CD4-positive, alpha-beta T cell (primary cell): ENCODE measurements at regions not wholly inside any gene's neighbourhood (a gene's known extent, or its start where the extent isn't known, plus 50 kb on each side); places are given as distances from the start of the nearest gene placed in this dataset.
A peak's percentile ranks its signal among the peaks of the same experiment; 100 is the strongest.

ENCODE experiments used
- ATAC-seq: fragments of 200-7000 bp; cut with Tn5 transposase; one replicate; pipeline ENCODE4 v1.10.0; 2022; ENCODE audit warnings: mild to moderate bottlenecking; ENCODE audit not compliant: poor library complexity
- CTCF ChIA-PET: fragments of 350-600 bp; sonication (Branson Sonifier 250); formaldehyde crosslinking; loops from one replicate; lab custom pipeline; 2021; ENCODE audit warnings: antibody characterized with exemption, inconsistent platforms; lab: Charles Lee
- POLR2A ChIA-PET: fragments of 350-600 bp; sonication (Branson Sonifier 250); formaldehyde crosslinking; loops from one replicate; lab custom pipeline; 2021; ENCODE audit warnings: antibody characterized with exemption, inconsistent platforms; lab: Charles Lee
- DNase-seq, 14 experiments: peaks; one replicate each; pipeline ENCODE4 v3.0.0-alpha.2; 2013 to 2020; ENCODE audit warnings: mixed read lengths in 2 of 14
- H3K27ac ChIP-seq, 2 donors: one replicate each; pipeline versions ENCODE4 v1.5.1 to v1.7.0; 2013; ENCODE audit warnings: low read length in 2 of 2, low read depth in 1 of 2, mild to moderate bottlenecking in 1 of 2
- H3K27me3 ChIP-seq, 2 experiments: 1 replicate in 1 of 2; 2 replicates in 1 of 2; pipeline versions ENCODE4 v1.6.1 to v1.7.0; 2013; ENCODE audit warnings: low read length in 2 of 2, control low read depth in 1 of 2, mild to moderate bottlenecking in 1 of 2, moderate library complexity in 1 of 2; ENCODE audit not compliant: insufficient read depth in 2 of 2, control insufficient read depth in 1 of 2
- H3K36me3 ChIP-seq: one replicate; pipeline ENCODE4 v1.6.1; 2013; ENCODE audit warnings: low read length, control low read depth; ENCODE audit not compliant: insufficient read depth
- H3K4me1 ChIP-seq: one replicate; pipeline ENCODE4 v1.6.1; 2013; ENCODE audit warnings: low read length, control low read depth; ENCODE audit not compliant: insufficient read depth
- H3K4me3 ChIP-seq: one replicate; pipeline ENCODE4 v1.5.1; 2013; ENCODE audit warnings: mild to moderate bottlenecking, low read length, moderate library complexity
- H3K9me3 ChIP-seq, 2 experiments: 1 replicate in 1 of 2; 2 replicates in 1 of 2; pipeline versions ENCODE4 v1.6.1 to v1.7.0; 2013; ENCODE audit warnings: low read length in 2 of 2, mild to moderate bottlenecking in 2 of 2, control low read depth in 1 of 2, moderate library complexity in 1 of 2; ENCODE audit not compliant: control insufficient read depth in 1 of 2, insufficient read depth in 1 of 2
- H3K27ac Mint-ChIP-seq: one replicate; pipeline ENCODE4 v1.8.0; 2020; ENCODE audit warnings: mixed read lengths
- H3K27me3 Mint-ChIP-seq: one replicate; pipeline ENCODE4 v1.8.0; 2021; ENCODE audit warnings: mixed read lengths
- H3K36me3 Mint-ChIP-seq: one replicate; pipeline ENCODE4 v1.8.0; 2021; ENCODE audit warnings: low read depth, mixed read lengths
- H3K4me1 Mint-ChIP-seq: one replicate; pipeline ENCODE4 v1.8.0; 2021; ENCODE audit warnings: low read depth, mixed read lengths
- H3K4me3 Mint-ChIP-seq: one replicate; pipeline ENCODE4 v1.8.0; 2020; ENCODE audit warnings: mild to moderate bottlenecking, mixed read lengths
- H3K9me3 Mint-ChIP-seq: one replicate; pipeline ENCODE4 v1.8.0; 2020; ENCODE audit warnings: mixed read lengths
- intact Hi-C, 2 experiments: fragments of 100-400 bp; cut with DNase I in 1 of 2; cut with micrococcal nuclease in 1 of 2; formaldehyde crosslinking; loops; one replicate each; pipeline versions ENCODE4 v1.15.1 to v1.9.0; 2023 to 2025; cut with DNase I, micrococcal nuclease
- TF ChIP-seq, protein P1 (sequence below): fragments of 200-600 bp; IDR thresholded peaks from one replicate; pipeline ENCODE4 v1.8.0; 2022; ENCODE audit warnings: antibody characterized with exemption, mild to moderate bottlenecking

DNA sequence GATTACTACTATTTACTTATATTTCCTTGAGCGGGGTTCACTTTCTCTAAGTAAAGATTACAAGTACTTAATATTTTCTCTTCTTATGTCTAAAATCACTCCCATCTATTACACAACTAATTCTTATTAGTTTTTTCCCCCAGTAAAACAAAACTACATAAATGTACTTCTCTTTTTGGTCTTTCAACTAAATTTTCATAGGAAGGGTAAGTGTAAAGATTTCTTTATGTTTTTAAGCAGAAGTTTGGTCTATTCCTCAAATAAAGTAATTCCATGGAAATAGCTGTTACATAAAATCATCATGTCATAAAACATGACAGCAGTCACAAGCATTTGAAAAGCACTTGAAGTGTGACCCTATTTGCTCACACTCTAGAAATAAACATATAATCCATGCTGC is 249.0 kb downstream of the ZEB2 start:
- TF ChIP-seq, protein P1, sequence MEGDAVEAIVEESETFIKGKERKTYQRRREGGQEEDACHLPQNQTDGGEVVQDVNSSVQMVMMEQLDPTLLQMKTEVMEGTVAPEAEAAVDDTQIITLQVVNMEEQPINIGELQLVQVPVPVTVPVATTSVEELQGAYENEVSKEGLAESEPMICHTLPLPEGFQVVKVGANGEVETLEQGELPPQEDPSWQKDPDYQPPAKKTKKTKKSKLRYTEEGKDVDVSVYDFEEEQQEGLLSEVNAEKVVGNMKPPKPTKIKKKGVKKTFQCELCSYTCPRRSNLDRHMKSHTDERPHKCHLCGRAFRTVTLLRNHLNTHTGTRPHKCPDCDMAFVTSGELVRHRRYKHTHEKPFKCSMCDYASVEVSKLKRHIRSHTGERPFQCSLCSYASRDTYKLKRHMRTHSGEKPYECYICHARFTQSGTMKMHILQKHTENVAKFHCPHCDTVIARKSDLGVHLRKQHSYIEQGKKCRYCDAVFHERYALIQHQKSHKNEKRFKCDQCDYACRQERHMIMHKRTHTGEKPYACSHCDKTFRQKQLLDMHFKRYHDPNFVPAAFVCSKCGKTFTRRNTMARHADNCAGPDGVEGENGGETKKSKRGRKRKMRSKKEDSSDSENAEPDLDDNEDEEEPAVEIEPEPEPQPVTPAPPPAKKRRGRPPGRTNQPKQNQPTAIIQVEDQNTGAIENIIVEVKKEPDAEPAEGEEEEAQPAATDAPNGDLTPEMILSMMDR: no peak
- Mint-ChIP-seq H3K27me3 (no peaks in the 10 kb centered on the region), H3K36me3 (no peaks in the 10 kb centered on the region), H3K4me3 (no peak overlapping the region), H3K27ac (no peak overlapping the region), H3K4me1 (peaks cover 21% of the 10 kb centered on the region), H3K9me3 (no peaks in the 10 kb centered on the region)
- no peaks in the 10 kb centered on the region for H3K27me3 ChIP-seq
- POLR2A ChIA-PET: no interaction called here
- H3K27ac ChIP-seq: no peak overlapping the region
- H3K4me1 ChIP-seq: peaks cover 3% of the 10 kb centered on the region
- no peaks in the 10 kb centered on the region for H3K9me3 ChIP-seq
- H3K4me3 ChIP-seq: no peak overlapping the region
- DNase-seq (no peak), ATAC-seq (no peak)
- CTCF ChIA-PET: no interaction called here
- no peaks in the 10 kb centered on the region for H3K36me3 ChIP-seq
- intact Hi-C loops: no loop called here

DNA sequence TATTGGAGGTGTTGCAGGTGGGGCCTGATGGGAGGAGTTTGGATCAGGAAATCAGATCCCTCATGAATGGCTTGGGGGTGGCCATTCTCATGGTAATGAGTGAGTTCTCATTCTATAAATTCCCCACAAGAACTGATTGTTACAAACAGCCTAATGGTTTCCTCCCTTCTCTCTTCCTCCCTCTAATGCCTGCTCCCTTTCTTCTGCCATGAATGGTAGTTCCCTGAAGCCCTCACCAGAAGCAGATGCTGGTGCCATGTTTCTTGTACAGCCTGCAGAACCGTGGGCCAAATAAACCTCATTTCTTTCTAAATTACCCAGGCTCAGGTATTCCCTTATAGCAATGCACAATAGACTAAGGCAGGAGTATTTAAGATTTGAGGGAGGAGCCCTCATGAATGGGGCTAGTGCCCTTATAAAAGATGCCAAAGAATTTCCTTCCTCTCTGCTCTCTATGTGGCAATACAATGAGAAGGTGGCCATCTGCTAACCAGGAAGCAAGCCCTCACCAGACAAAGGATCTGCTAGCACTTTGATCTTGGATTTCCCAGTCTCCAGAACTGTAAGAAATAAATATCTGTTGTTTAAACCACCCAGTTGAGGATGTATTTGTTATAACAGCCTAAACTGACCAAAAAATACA is 251.8 kb downstream of the ZEB2 start:
- CTCF ChIA-PET: no interaction called here
- Histone ChIP-seq H3K4me1 (peaks cover 3% of the 10 kb centered on the region), H3K27me3 (no peaks in the 10 kb centered on the region), H3K4me3 (no peak overlapping the region), H3K36me3 (no peaks in the 10 kb centered on the region), H3K27ac (no peak overlapping the region), H3K9me3 (no peaks in the 10 kb centered on the region)
- Mint-ChIP-seq H3K4me1 (peaks cover 26% of the 10 kb centered on the region), H3K27me3 (no peaks in the 10 kb centered on the region), H3K9me3 (no peaks in the 10 kb centered on the region), H3K36me3 (no peaks in the 10 kb centered on the region), H3K4me3 (no peak overlapping the region), H3K27ac (no peak overlapping the region)
- DNase-seq (no peak), ATAC-seq (no peak)
- POLR2A ChIA-PET: no interaction called here
- TF ChIP-seq, protein P1: no peak
- intact Hi-C loops: no loop called here

DNA sequence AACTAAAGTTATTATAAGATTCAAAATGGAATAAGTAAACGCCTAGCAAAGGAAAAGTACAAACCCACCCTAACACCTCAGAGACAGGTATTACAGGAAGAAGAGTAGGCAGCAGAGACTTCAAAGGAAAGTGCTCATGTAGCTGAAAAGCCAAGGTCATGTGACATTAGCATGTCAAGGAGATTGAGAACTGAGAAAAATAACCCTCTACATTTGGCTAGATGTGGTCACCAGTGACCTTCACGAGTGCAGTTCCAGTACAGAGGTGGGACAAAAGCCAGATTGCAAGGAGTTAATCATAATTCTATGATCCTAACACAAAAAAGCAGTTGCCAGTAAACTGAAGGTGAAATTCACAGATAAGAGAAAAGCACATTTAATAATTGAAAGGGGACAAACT is 252.7 kb downstream of the ZEB2 start:
- CTCF ChIA-PET: no interaction called here
- Histone ChIP-seq H3K27me3 (no peaks in the 10 kb centered on the region), H3K27ac (no peak overlapping the region), H3K36me3 (no peaks in the 10 kb centered on the region), H3K4me3 (no peak overlapping the region), H3K4me1 (peaks cover 3% of the 10 kb centered on the region), H3K9me3 (no peaks in the 10 kb centered on the region)
- DNase-seq: peak in 3 of 14 experiments; percentile 31 to 57 (median 36)
- Mint-ChIP-seq H3K36me3 (no peaks in the 10 kb centered on the region), H3K27ac (peak overlapping the region; percentile 51), H3K27me3 (no peaks in the 10 kb centered on the region), H3K4me3 (no peak overlapping the region), H3K9me3 (no peaks in the 10 kb centered on the region), H3K4me1 (peaks cover 26% of the 10 kb centered on the region)
- POLR2A ChIA-PET: no interaction called here
- TF ChIP-seq, protein P1: no peak
- intact Hi-C loops: no loop called here
- ATAC-seq: peak; percentile 52
